HFFc6 (cell line): ENCODE measurements at regions not wholly inside any gene's neighbourhood (a gene's known extent, or its start where the extent isn't known, plus 50 kb on each side); places are given as distances from the start of the nearest gene placed in this dataset.

Experiments
- DNase-seq: peaks from one replicate; pipeline ENCODE4 v3.0.0-alpha.2; 2018
- H3K27ac Mint-ChIP-seq: 2 replicates; pipeline ENCODE4 v1.8.0; 2020; ENCODE audit warnings: mild to moderate bottlenecking, mixed read lengths
- H3K27me3 Mint-ChIP-seq: 2 replicates; pipeline ENCODE4 v1.8.0; 2021; ENCODE audit warnings: mild to moderate bottlenecking, moderate library complexity, mixed read lengths; ENCODE audit not compliant: insufficient read depth
- H3K36me3 Mint-ChIP-seq: 2 replicates; pipeline ENCODE4 v1.8.0; 2021; ENCODE audit warnings: low read depth, mixed read lengths
- H3K4me1 Mint-ChIP-seq: 2 replicates; pipeline ENCODE4 v1.8.0; 2020; ENCODE audit warnings: low read depth, mixed read lengths
- H3K4me3 Mint-ChIP-seq: 2 replicates; pipeline ENCODE4 v1.8.0; 2020; ENCODE audit warnings: mild to moderate bottlenecking, moderate library complexity, mixed read lengths
- H3K9me3 Mint-ChIP-seq: 2 replicates; pipeline ENCODE4 v1.8.0; 2020; ENCODE audit warnings: mild to moderate bottlenecking, mixed read lengths
- TF ChIP-seq, protein P1 (sequence below): fragments of 200-600 bp; sonication (generic); IDR thresholded peaks from 2 replicates; pipeline ENCODE4 v1.5.0; 2021; ENCODE audit warnings: antibody characterized with exemption, mild to moderate bottlenecking

GRCh38 chrX:44042751-44043150 lies 69.6 kb upstream of the NDP start:
- DNase-seq = no peak
- Mint-ChIP-seq H3K36me3 (no peaks in the 10 kb centered on the region), H3K27me3 (peaks cover 3% of the 10 kb centered on the region; the same call in 1 of the 2 replicates), H3K27ac (no peak overlapping the region), H3K9me3 (no peaks in the 10 kb centered on the region), H3K4me3 (no peak overlapping the region), H3K4me1 (peaks cover 9% of the 10 kb centered on the region; the same call in 1 of the 2 replicates)
- TF ChIP-seq, protein P1, sequence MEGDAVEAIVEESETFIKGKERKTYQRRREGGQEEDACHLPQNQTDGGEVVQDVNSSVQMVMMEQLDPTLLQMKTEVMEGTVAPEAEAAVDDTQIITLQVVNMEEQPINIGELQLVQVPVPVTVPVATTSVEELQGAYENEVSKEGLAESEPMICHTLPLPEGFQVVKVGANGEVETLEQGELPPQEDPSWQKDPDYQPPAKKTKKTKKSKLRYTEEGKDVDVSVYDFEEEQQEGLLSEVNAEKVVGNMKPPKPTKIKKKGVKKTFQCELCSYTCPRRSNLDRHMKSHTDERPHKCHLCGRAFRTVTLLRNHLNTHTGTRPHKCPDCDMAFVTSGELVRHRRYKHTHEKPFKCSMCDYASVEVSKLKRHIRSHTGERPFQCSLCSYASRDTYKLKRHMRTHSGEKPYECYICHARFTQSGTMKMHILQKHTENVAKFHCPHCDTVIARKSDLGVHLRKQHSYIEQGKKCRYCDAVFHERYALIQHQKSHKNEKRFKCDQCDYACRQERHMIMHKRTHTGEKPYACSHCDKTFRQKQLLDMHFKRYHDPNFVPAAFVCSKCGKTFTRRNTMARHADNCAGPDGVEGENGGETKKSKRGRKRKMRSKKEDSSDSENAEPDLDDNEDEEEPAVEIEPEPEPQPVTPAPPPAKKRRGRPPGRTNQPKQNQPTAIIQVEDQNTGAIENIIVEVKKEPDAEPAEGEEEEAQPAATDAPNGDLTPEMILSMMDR = no peak

GRCh38 chrX:44042116-44042515 lies 68.9 kb upstream of the NDP start:
- DNase-seq = no peak
- no peaks in the 10 kb centered on the region for H3K27me3 Mint-ChIP-seq
- TF ChIP-seq, protein P1 = no peak
- peaks cover 9% of the 10 kb centered on the region; the same call in 1 of the 2 replicates for H3K4me1 Mint-ChIP-seq
- H3K27ac Mint-ChIP-seq = no peak overlapping the region
- H3K36me3 Mint-ChIP-seq = no peaks in the 10 kb centered on the region
- H3K4me3 Mint-ChIP-seq = no peak overlapping the region
- H3K9me3 Mint-ChIP-seq = no peaks in the 10 kb centered on the region

DNA sequence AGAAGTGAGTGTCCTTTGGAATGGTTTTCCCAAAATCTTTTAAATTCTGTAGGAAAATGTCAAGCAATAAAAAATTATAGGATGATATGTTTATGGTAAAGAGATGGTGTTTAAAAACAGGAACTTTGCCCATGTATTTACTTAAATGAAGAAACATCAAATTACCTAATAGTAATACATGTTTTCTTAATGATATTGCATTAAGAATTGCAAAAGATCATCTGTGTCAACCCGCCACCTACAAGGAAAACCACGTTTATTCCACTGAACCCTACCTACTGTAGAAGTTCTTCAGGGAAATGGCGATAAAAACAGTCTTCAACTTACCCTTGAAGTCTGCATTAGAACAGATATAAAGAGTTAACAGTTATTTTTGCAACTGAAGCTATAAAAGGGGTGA lies 67.2 kb upstream of the NDP start:
- no peaks in the 10 kb centered on the region for H3K36me3 Mint-ChIP-seq
- no peak for DNase-seq
- TF ChIP-seq, protein P1 = no peak
- no peak overlapping the region for H3K4me3 Mint-ChIP-seq
- H3K9me3 Mint-ChIP-seq = no peaks in the 10 kb centered on the region
- no peak overlapping the region for H3K27ac Mint-ChIP-seq
- no peaks in the 10 kb centered on the region for H3K27me3 Mint-ChIP-seq
- peaks cover 19% of the 10 kb centered on the region; the same call in 1 of the 2 replicates for H3K4me1 Mint-ChIP-seq

GRCh38 chrX:44039556-44039955 lies 66.4 kb upstream of the NDP start:
- Mint-ChIP-seq H3K4me1 (peaks cover 19% of the 10 kb centered on the region; the same call in 1 of the 2 replicates), H3K9me3 (no peaks in the 10 kb centered on the region), H3K27me3 (no peaks in the 10 kb centered on the region), H3K4me3 (no peak overlapping the region), H3K27ac (no peak overlapping the region), H3K36me3 (no peaks in the 10 kb centered on the region)
- DNase-seq = no peak
- TF ChIP-seq, protein P1 = no peak

DNA sequence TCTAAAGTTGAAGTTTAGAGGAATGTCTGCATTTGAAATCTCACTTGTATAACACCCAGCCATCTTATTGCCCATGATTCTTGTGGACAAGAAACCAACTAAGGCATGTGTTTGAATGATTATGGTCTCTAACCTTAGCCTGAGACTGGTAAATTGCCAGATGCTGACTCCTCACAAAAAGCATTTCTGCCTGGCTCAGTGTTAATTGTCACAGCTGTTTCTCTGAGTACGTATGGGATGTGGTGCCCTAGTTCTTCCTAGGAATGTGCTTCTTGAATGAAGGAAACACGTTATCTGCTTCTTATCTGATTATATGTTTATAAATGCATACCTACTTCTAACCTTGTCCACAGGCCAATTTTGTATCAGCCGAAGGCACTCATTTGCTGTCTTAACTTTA lies 63.1 kb upstream of the NDP start:
- no peaks in the 10 kb centered on the region for H3K27me3 Mint-ChIP-seq
- TF ChIP-seq, protein P1 = no peak
- no peaks in the 10 kb centered on the region for H3K36me3 Mint-ChIP-seq
- no peak overlapping the region; the same call in 1 of the 2 replicates for H3K4me3 Mint-ChIP-seq
- H3K4me1 Mint-ChIP-seq = peaks cover 19% of the 10 kb centered on the region; the same call in 1 of the 2 replicates
- no peak overlapping the region; the same call in 1 of the 2 replicates for H3K27ac Mint-ChIP-seq
- DNase-seq = peak; percentile 33
- H3K9me3 Mint-ChIP-seq = no peaks in the 10 kb centered on the region

DNA sequence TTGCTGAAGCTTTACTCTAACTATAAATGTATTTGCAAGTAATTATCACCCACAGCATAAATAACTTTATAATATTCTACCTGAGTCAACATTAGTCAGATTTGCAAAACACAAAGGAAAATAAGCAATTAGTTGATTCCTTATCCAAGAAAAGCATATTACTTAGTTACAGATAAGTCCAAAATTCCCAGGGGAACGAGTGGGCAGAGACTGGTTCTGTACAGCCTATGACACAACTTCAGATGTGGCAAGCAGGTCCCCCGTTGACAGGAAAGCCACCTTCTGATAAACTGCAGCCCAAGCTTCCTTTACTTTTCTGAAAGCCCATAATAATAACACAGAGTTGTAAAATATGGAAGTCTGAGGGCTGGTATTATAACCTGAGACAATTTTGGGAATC lies 62.4 kb upstream of the NDP start:
- Mint-ChIP-seq H3K4me3 (no peak overlapping the region), H3K4me1 (peaks cover 19% of the 10 kb centered on the region; the same call in 1 of the 2 replicates), H3K27ac (no peak overlapping the region), H3K27me3 (no peaks in the 10 kb centered on the region), H3K9me3 (no peaks in the 10 kb centered on the region), H3K36me3 (no peaks in the 10 kb centered on the region)
- DNase-seq = no peak
- TF ChIP-seq, protein P1 = no peak
